ENCODE measurements at regions not wholly inside any gene's neighbourhood (a gene's known extent, or its start where the extent isn't known, plus 50 kb on each side); places are given as distances from the start of the nearest gene placed in this dataset.
"Not testable (repeated sequence)": the region's sequence is repeated elsewhere in the genome, so short reads cannot be mapped to it uniquely, and the experiment has no call there.

- intact Hi-C loops (cut with DNase I): not testable (repeated sequence)
- DNase-seq (ENCODE audit: low spot score): peak; percentile 62
These were observed 100.3 kb downstream of the TNFRSF13B start for GRCh38 chr17:16871446-16872190.

GRCh38 chr17:16870253-16871245 is 101.4 kb downstream of the TNFRSF13B start:
- intact Hi-C loops (cut with DNase I): no loop called here
- DNase-seq (ENCODE audit: low spot score): no peak

GRCh38 chr17:16869531-16870252 is 102.2 kb downstream of the TNFRSF13B start:
- intact Hi-C loops (cut with DNase I); DNase-seq (ENCODE audit: low spot score): not testable (repeated sequence)

- peak; percentile 16 for DNase-seq (ENCODE audit: low spot score)
- intact Hi-C loops (cut with DNase I): not testable (repeated sequence)
These were observed 103.3 kb downstream of the TNFRSF13B start for GRCh38 chr17:16868616-16869015.

GRCh38 chr17:16867545-16867944 is 104.4 kb downstream of the TNFRSF13B start:
- peak; percentile 20 for DNase-seq (ENCODE audit: low spot score)
- intact Hi-C loops (cut with DNase I): not testable (repeated sequence)

- intact Hi-C loops (cut with DNase I): not testable (repeated sequence)
- peak; percentile 28 for DNase-seq (ENCODE audit: low spot score)
These were observed 105.1 kb downstream of the TNFRSF13B start for GRCh38 chr17:16866841-16867240.

- intact Hi-C loops (cut with DNase I): no loop called here
- DNase-seq (ENCODE audit: low spot score): peak; percentile 56
These were observed 105.5 kb downstream of the TNFRSF13B start for GRCh38 chr17:16866436-16866835.

GRCh38 chr17:16865704-16866103 is 106.2 kb downstream of the TNFRSF13B start:
- intact Hi-C loops (cut with DNase I); DNase-seq (ENCODE audit: low spot score): not testable (repeated sequence)

GRCh38 chr17:16865077-16865613 is 106.8 kb downstream of the TNFRSF13B start:
- DNase-seq (ENCODE audit: low spot score): peak; percentile 84
- intact Hi-C loops (cut with DNase I): not testable (repeated sequence)

- intact Hi-C loops (cut with DNase I); DNase-seq (ENCODE audit: low spot score): not testable (repeated sequence)
These were observed 107.3 kb downstream of the TNFRSF13B start for GRCh38 chr17:16864462-16865076.

- intact Hi-C loops (cut with DNase I); DNase-seq (ENCODE audit: low spot score): not testable (repeated sequence)
These were observed 110.8 kb downstream of the TNFRSF13B start for GRCh38 chr17:16861152-16861551.

- intact Hi-C loops (cut with DNase I); DNase-seq (ENCODE audit: low spot score): not testable (repeated sequence)
These were observed 111.5 kb downstream of the TNFRSF13B start for GRCh38 chr17:16860467-16860866.

- DNase-seq (ENCODE audit: low spot score); intact Hi-C loops (cut with DNase I): not testable (repeated sequence)
These were observed 112.4 kb downstream of the TNFRSF13B start for GRCh38 chr17:16859515-16859914.

- DNase-seq (ENCODE audit: low spot score); intact Hi-C loops (cut with DNase I): not testable (repeated sequence)
These were observed 114.2 kb downstream of the TNFRSF13B start for GRCh38 chr17:16857746-16858145.

GRCh38 chr17:16856846-16857245 is 115.1 kb downstream of the TNFRSF13B start:
- DNase-seq (ENCODE audit: low spot score); intact Hi-C loops (cut with DNase I): not testable (repeated sequence)

- DNase-seq (ENCODE audit: low spot score); intact Hi-C loops (cut with DNase I): not testable (repeated sequence)
These were observed 115.7 kb downstream of the TNFRSF13B start for GRCh38 chr17:16856171-16856570.

- DNase-seq (ENCODE audit: low spot score); intact Hi-C loops (cut with DNase I): not testable (repeated sequence)
These were observed 117.3 kb downstream of the TNFRSF13B start for GRCh38 chr17:16854636-16855035.

GRCh38 chr17:16853661-16854320 is 118.1 kb downstream of the TNFRSF13B start:
- intact Hi-C loops (cut with DNase I): no loop called here
- DNase-seq (ENCODE audit: low spot score): no peak

Measured in posterior vena cava (tissue), 2 donors.